ENCODE measurements at regions not wholly inside any gene's neighbourhood (a gene's known extent, or its start where the extent isn't known, plus 50 kb on each side); places are given as distances from the start of the nearest gene placed in this dataset.

DNA sequence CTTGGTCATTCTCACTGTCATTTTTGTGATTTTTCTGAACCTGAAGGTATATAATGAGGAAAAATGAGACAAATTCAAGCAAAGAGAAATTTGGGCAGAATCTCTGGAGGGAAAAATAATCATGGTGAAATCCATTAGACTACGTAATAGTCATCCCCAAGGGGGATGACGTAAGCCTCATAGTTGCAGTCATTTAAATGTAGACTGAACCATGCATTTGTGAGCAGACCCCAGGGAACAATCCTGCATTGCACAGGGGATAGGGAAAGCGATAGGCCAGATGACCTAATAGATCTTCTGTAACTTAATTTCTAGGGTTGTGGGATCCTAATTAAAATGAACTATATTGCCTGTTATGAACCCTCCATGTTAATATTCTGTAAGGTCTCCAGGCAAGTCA is 167.4 kb upstream of the C1orf21 start:
- no peak for DNase-seq (ENCODE audit: low read depth in 2 of 2)

DNA sequence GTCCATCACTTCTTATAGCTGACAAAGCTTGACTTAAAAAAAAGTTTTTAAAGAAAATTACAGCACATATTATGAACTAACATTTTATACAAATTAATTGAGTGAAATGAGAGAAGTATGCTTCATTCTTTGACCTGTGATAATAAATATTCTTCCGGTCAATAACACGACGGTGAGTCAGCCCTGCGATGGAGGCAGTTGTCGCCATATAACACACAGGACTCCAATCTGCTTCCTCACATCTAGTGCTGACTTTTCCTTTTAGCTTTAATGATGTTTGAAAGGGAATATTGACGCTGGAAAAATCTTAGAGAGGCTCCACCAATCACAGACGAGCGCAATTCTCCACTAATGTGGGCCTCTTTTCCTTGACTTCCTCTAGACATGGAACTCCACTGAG is 166.9 kb upstream of the C1orf21 start:
- DNase-seq (ENCODE audit: low read depth in 2 of 2), result no peak

DNA sequence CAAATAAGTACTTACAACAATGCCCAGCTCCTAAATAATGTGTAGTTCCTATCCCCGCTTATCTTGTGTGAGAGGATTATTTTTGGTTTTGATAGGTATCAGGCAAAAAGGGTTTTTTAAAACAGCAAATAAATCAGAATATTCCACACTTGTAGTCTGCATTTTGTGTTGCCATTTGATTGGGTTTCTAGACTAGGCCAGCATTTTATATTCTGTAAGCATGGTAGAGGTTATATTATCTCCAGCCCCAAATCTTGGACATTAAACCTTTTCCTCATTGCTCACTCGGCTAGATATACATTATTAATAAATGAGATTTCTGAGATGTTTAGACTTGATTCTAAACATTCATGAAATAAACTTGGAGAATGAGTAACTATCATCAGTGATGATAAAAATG is 165.7 kb upstream of the C1orf21 start:
- DNase-seq (ENCODE audit: low read depth in 2 of 2), result no peak

DNA sequence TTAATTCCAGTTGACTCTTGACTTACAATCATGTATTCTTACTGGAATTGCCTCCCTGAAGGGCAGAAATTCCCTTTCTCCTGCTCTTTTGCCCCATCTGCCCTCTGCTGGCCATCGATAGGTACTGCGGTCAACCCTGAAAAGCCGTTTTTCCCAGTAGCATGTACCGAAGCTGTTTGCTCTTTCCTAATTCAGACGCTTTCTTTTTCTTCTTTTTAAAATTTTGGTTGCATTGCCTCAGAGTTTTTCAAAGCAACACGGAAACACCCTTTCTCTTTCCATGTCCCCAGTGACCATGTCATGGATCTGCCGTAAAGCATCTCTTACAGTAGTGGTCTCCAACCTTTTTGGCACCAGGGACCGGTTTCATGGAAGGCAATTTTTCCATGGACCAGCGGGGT is 164.2 kb upstream of the C1orf21 start:
- DNase-seq (ENCODE audit: low read depth in 2 of 2), result no peak

DNA sequence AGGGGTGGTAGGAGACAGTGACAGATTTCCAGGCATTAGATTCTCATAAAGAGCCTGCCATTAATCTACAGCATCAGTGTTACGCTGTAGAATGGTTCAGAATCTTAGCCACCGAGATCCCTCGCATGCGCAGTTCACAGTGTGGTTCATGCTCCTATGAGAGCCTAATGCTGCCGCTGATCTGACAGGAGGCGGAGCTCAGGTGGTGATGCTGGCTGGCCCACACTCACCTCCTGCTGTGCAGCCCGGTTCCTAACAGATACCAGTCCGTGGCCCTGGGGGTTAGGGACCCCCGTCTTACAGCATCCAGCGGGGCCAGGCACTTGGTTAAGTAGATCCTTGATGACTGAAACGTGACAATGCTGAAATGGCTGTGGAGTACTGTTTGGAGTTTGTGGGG is 163.6 kb upstream of the C1orf21 start:
- DNase-seq (ENCODE audit: low read depth in 2 of 2), result no peak

DNA sequence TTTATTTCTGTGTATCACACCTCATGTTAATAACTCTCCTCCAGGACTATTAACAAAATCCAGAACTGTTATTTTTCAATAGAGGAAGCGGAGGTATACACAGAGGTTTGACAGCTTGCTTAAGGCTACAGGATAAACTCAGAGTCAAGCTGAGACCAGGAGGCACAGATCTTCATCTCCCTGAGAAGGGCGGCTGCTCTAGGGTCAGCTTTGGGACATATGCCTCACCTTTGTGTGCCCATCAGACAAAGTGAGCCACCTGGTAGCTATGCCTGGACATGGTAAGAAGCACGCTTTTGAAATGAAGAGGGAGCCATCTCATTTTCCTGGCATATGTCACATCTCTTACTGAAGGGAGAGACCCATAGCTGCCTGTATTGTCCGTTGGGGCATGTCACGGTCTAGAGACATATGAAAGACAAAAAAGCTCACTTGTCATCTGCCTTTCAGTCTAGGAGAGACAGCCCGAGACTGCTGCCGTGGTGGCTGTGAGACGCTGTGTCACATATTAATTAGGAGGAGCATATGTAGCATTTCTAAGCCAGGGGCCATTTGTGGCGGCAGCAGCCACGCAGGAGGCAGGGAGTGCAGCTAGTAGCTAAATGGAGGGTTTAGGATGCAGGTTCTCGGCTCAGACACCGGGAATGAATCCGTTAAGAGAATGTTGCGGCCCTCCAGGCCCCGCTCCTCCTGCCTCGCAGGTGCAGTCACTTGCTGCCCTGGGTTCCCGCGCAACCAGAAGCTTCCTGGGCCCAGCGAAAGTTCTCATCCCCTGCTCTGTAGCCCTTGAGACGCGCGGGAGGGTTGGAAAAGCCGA is 161.3 kb upstream of the C1orf21 start:
- DNase-seq (ENCODE audit: low read depth in 2 of 2), result no peak

DNA sequence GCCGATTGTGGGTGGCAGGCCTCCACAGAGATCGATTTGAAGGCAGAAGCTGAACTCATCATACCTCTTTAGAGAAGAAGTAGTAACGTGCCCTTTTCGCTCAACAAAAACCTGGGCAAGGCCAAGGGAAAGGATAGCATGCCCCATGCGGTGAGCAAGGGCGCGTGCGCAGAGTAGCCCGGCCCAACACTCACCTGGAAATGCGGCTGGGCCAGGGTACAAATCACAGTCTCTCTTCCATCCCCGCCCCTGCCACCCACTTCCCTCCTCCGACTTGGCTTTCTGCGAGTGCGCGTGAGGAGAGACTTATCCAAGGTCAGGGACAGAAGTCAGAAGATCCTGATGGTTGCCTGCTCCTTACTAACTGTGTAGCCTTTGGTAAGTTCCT is 160.7 kb upstream of the C1orf21 start:
- no peak for DNase-seq (ENCODE audit: low read depth in 2 of 2)

DNA sequence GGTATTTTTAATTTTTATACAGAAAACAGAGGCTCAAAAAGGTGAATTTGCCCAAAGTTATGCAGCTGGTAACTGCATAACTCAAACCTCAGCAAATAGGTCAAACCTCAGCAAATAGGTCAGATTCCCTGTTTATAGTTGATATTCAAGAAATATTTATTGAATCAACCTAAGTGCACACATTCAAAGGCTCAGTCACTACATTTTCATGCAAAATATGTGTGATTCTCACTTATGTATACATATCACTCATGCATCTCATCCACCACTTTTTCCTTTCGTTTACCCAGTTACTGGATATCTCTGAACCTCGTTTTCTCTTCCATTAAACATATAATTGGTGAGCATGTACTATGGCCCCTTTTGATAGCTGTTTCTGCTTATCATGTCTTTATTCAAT is 158.3 kb upstream of the C1orf21 start:
- no peak for DNase-seq (ENCODE audit: low read depth in 2 of 2)

DNA sequence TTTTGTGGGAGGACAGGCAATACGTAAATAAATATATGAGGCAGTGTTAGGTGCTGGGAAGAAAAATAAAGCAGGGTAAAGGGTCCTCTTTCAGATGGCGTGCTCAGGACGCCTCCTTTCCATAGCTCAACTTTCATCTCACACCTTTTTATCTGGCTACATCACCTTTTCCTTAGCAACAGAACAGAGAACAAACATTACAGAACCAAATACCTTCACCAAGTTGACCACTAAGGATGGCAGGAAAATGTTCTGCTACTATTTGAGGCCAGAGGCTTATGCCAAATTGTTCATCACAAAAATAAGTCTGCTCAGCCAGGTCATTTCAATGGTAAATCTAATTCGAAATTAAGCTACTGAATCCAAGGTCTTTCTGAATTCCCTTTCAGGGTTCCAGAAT is 149.2 kb upstream of the C1orf21 start:
- DNase-seq (ENCODE audit: low read depth in 2 of 2), result no peak

DNA sequence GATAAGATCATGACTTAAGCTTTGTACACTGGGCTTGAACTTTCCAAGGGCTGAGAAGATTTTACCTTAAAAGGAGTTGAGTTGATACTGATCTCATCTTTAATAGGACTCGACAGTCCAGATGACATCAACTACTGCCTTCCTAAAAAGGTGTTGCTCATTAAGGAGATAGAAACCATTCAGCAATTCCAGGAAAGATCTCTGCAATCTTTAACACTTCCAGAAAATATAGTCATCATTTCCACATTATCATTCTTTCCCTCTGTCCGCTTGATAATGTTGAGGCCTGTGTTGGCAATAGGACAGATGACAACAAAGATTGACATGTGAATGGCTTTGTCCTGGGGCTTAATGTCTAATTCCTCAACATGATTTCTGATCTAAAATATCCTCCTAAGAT is 145.4 kb upstream of the C1orf21 start:
- DNase-seq (ENCODE audit: low read depth in 2 of 2), result no peak

DNA sequence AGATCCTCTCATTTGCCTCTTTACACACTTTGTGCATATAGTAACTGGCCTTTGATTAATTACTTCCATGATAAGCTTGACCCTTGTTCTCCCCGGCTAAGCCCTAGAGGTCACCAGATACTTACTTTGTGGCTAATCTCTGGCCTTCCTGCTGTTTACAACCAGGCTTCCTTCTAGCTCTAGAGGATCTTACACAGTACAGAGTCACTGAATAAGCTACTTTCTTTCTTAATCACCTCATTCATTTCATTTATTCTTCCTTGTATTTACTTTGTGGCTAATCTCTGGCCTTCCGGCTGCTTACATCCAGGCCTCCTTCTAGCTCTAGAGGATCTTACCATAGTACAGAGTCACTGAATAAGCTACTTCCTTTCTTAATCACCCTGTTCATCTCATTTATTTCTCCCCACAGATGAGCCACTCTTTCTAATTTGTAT is 144.3 kb upstream of the C1orf21 start:
- no peak for DNase-seq (ENCODE audit: low read depth in 2 of 2)

DNA sequence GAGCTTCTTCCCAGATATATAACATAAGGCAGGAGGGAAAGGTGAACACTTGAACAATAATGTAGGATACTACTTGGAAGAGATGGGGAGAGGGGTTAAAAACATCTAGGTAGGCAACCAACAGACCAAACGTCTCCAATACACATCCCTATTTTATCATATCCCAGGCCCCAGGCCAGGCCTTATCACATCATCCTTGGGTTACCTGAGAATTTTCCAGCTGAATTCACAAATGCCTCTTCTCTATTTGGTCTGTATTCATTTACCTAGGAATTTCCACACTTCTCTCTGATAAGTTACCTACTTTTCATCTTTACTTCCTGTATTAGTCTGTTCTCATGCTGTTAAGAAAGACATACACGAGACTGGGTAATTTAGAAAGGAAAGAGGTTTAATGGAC is 141.9 kb upstream of the C1orf21 start:
- DNase-seq (ENCODE audit: low read depth in 2 of 2), result no peak

DNA sequence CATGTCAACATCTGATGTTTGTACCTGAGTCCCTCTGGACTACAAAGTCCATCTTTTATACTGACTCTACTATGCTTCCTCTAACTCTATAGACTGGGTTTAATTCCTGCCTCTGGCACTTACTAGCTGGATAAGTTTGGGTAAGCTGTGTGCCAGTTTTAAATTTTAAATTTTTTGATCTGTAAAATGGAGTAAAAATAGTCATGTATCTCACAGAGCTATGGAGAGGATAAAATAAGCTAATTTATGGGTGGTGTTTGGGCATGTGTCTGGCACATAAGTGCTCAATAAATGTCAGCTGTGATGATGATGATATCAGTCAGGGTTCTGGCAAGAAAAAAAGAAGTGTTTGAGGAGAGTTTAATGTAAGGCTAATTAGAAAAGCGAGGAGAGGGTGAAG is 139.2 kb upstream of the C1orf21 start:
- DNase-seq (ENCODE audit: low read depth in 2 of 2), result no peak

DNA sequence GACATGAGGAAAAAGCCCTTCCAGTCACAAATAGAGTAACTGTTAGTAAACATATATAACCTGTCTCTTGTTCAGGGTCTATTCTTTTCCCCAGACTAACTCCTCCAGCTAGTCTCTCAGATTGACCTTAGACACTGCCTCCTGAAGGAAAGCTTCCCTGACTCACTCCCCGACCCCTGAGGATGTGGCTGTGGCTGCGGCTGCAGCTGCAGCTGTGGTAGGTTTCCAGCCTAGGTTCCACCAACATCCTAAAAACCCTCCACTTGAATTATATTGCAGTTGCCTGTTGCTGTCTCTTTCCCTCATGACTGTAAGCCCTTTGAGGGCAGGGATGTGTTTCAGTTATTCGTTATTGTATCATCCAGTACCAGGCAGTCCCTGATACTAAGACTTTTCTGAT is 132.9 kb upstream of the C1orf21 start:
- no peak for DNase-seq (ENCODE audit: low read depth in 2 of 2)

DNA sequence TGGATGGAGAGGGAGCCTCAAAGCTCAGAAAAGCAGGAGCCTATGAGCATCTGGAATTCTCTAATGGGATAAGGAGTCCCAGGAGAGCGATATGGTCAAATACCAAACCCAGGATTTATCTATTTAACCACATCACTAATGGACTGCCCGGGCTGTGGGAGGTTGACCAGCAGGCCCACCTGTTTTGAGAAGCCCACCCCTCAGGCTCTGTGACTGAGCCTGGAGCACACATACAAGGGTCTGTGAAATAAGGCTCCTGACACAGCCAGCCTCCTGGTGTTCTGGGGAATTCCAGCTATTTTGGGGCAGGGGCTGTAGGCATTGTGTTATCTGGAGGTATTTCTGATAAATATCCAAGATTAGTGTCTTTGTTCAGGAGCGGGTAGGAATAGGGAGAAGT is 132.0 kb upstream of the C1orf21 start:
- no peak for DNase-seq (ENCODE audit: low read depth in 2 of 2)

DNA sequence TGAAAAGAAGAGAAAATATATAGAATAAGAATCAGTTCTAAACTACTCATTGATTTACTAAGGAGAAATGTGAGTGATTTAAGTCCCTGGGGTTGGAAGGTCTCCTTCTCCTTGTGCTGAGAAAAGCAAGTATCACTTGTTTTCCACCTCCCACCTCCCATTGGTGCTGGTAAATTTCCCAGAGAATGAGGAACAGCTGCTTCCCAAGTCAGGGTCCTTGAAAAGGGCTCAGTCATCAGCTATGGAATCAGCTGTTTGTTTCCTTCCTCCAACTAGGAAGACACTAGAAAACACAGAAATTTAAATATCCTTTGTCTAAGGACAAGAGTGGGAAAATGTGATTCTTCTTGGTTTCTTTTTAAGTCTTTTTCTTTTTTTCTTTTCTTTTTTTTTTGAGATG is 131.3 kb upstream of the C1orf21 start:
- no peak for DNase-seq (ENCODE audit: low read depth in 2 of 2)

DNA sequence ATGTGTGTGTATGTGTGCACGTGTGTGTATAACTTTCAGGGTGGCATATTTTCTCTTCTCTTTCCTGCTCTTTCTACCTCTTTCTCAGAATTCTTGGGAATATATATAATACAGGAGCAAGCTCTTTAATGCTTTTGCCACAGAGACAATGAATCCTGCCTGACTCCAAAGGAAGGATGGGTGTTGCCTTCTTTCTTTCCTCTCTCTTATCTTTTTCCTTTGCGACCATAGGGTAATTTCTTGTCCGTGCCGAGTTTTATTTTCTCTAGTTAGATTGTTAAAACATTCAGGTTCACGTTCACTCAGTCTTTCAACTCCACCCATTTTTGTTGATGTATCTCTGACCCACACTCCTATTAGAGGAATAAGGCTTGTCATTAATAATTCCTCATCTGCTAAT is 129.0 kb upstream of the C1orf21 start:
- no peak for DNase-seq (ENCODE audit: low read depth in 2 of 2)

DNA sequence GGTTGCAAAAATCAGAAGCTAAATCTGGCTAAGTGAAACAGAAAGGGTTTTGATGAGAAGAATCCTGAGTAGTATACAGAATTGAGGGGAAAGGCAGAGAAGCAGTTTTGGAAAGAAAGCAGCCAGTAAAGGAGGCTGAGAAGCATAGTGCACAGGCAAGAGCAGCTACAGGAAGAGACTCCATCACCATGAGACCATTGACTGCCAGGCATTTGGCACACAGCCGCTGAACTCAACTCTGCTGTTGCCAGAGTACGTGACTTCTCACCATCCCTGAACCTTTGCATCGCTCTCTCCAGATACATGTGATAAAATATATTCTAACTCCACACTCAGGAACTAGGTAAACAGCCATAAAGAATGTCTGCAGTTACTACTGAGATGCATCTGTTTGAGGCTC is 128.3 kb upstream of the C1orf21 start:
- no peak for DNase-seq (ENCODE audit: low read depth in 2 of 2)

DNA sequence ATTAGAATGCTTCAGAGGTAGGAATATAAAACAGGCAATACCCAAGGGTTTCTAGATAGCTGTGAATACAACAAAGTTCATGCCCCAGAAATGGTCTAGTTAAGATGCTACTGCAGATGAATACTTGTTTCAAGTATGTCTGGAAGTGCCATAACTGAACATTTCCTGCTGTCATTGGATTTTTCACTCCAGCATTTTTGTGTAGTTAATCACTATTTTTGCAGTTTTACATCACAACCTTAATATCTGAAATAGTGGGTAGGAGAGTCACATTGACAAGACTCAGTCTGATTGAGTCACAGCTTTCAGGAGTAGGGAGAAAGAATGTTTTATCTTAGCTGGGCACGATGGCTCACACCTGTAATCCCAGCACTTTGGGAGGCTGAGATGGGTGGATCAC is 126.4 kb upstream of the C1orf21 start:
- DNase-seq (ENCODE audit: low read depth in 2 of 2), result peak; percentile 66 to 68

DNA sequence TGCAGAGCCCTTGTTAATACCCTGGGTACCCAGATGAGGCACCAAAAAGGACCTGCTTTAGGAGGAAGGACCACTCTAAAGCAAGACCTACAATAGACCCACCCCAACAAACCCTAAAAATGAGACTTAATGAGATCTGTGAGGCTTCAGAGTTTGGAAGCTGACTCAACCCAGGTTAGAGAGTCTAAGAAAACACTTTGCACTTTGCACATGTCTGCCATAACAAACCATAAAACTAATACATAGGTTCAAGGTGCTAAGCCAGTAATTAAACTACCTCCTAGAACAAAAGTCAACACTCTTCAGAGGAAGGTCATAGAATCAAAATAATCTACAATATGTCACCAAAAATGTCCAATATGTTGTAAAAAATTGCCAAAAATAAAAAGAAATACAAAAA is 124.7 kb upstream of the C1orf21 start:
- no peak for DNase-seq (ENCODE audit: low read depth in 2 of 2)

DNA sequence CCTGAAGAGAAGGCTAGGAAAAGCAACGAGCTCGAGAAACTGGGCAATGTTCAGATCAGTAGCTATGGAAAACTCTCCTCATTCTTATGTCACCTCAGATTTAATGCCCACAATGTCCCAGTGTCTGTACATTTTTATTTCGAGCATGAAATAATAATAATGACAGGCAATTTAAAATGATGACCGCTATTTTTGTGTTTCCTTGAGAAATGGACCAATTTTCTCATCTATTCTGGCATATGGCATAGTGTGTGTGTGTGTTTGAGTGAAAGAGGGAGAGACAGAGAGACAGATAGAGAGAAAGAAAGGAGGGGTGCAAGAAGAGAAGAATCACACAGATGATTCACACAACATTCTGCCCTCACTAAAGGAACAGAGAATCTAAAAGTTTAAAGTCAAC is 119.1 kb upstream of the C1orf21 start:
- DNase-seq (ENCODE audit: low read depth in 2 of 2), result no peak

DNA sequence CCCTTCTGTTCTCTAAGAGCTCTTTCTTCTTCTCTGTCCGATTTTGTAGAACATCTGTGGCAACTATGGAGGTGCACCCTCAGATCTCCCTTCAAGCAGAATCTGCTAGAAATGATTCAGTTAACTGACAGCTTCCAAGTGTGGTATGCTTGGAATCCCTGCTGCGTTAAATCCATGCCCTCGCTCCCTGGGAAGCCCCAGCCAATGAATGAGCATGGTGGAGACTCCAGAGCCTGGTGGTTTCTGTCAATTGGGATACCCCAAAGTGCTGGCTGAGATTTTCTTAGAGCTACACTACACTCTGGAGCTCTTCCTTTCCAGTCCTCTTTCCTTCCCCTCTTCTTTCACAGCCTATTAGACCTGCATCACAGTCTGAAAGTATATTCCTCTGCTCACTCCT is 116.3 kb upstream of the C1orf21 start:
- DNase-seq (ENCODE audit: low read depth in 2 of 2), result no peak

DNA sequence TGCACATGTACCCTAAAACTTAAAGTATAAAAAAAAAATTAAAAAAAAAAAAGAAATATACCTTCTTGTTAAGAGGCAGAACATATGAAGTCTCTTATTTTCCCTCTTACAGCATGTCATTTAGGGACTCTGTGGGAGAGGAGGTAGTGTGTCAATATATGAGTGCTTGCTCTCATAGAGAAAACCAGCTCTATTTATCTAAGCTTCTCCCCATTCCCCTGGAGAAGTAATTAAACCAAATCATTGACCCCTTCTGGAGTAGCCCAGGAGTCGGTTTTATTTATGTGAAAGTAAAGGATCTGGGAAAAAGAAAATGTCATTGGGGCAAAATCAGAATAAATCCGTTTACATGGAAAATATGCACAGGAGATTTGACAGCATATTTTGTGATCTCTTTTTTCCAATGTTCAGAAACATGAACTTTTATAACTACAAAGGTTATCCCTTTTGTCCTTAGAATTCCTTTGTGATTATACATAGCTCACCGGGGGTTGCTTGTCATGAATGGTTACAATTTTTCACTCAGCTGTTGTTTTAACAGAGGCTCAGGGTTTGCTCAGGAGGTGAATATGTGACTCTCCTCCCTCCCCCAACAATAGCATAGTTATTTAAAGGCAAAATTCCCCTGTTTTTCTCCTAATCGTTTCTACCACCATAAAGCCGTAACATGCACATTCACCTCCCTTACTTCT is 114.5 kb upstream of the C1orf21 start:
- DNase-seq (ENCODE audit: low read depth in 2 of 2), result no peak

DNA sequence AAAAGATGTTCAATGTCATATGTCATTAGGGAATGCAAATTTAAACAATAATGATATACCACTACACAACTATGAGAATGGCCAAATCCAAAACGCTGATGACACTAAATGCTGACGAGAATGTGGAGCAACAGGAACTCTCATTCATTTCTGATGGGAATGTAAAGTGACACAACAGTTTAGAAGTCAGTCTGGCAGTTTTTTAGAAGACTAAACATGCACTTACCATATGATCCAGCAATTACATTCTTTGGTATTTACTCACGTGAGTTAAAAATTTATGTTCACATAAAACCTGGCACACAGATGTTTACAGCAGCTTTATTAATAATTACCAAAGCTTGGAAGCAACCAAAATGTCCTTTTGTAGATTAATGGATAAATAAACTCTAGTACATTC is 110.4 kb upstream of the C1orf21 start:
- no peak for DNase-seq (ENCODE audit: low read depth in 2 of 2)

All from fibroblast of skin of left biceps (primary cell).